ENCODE measurements at regions not wholly inside any gene's neighbourhood (a gene's known extent, or its start where the extent isn't known, plus 50 kb on each side); places are given as distances from the start of the nearest gene placed in this dataset.
A peak's percentile ranks its signal among the peaks of the same experiment; 100 is the strongest.

DNA sequence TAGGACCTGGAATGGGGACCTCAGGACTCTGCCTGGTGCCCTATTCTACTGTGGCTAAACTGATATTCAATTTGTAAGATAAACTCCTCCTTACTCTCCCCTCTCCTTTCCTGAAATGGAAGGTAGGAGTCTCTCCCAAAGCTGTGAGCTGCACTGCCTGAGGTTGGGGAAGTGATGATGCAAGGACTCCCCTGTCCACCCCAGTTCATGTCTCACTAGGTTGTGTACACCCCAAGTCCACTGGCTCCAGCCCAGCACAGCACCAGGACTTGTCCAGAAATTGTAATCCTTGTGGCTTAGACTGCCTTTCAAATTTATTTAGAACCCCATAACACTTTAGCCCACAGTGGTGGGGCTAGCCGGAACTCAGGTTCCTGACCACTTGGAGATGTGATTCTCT is 247.2 kb upstream of the CTBP2 start:
- POLR2A ChIA-PET = no interaction called here
- DNase-seq (ENCODE audit: low read depth, low spot score) = no peak
- intact Hi-C loops (cut with micrococcal nuclease) = no loop called here

DNA sequence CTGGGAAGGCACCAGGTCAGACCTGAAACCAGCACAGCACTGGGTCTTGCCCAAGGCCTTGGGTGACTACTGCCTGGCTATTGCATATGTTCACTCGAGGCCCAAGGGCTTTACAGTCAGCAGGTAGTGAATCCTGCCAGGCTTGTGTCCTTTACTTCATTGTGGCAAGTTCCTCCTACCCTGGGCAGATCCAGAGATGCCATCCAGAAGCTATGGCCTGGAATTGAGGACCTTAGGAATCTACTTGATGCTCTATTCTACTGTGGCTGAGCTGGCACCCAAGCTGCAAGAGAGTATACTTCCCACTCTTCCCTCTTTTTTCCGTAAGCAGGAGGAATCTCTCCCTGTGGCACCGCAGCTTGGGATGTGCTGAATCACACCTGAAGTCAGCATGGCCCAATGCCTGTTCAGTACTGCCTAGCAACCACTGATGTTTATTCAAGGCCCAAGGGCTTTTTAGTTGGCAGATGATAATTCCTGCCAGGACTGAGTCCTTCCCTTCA is 246.7 kb upstream of the CTBP2 start:
- Histone ChIP-seq H3K79me2 (ENCODE audit: insufficient read depth, low read length) (no peaks in the 10 kb centered on the region), H2AFZ (ENCODE audit: low read depth, low read length, poor library complexity, severe bottlenecking) (no peak overlapping the region), H3K9me2 (ENCODE audit: insufficient read depth) (no peaks in the 10 kb centered on the region), H3K4me1 (ENCODE audit: control insufficient read depth in 1 of 2, insufficient read depth in 2 of 2, low read length in 2 of 2) (peaks cover 0 to 8% of the 10 kb centered on the region in 2 experiments; a peak in 1 of 4 replicates), H3K9ac (ENCODE audit: low read length) (no peak overlapping the region), H3K27ac (ENCODE audit: low read depth, low read length) (no peak overlapping the region), H4K20me1 (ENCODE audit: insufficient read depth) (no peaks in the 10 kb centered on the region), H3K27me3 (ENCODE audit: insufficient read depth, low read length) (no peaks in the 10 kb centered on the region), H3K4me2 (ENCODE audit: low read length) (no peak overlapping the region), H3K4me3 (replicated peaks in 1 of 2; ENCODE audit: low read depth in 1 of 2, low read length in 2 of 2) (no peak overlapping the region), H3K36me3 (ENCODE audit: control insufficient read depth in 1 of 2, insufficient read depth in 2 of 2, low read length in 2 of 2) (no peaks in the 10 kb centered on the region), H3K9me3 (ENCODE audit: control insufficient read depth in 1 of 2, insufficient read depth in 1 of 2, low read depth in 1 of 2, low read length in 2 of 2) (no peaks in the 10 kb centered on the region; a peak in 1 of 4 replicates)
- no peak for TF ChIP-seq CEBPB (IDR thresholded peaks at IDR 0.05; ENCODE audit: low read depth)
- TF ChIP-seq FOSL1 (IDR thresholded peaks at IDR 0.05; ENCODE audit: low read depth) = no peak
- TF ChIP-seq SRF (IDR thresholded peaks at IDR 0.05; ENCODE audit: low read depth) = no peak
- TF ChIP-seq ZFX (IDR thresholded peaks at IDR 0.05) = no peak
- no peak for TF ChIP-seq ZNF274 (IDR thresholded peaks at IDR 0.05; ENCODE audit: low read depth, low read length)
- TF ChIP-seq EZH2 (IDR thresholded peaks at IDR 0.05) = no peak
- TF ChIP-seq, protein P1, sequence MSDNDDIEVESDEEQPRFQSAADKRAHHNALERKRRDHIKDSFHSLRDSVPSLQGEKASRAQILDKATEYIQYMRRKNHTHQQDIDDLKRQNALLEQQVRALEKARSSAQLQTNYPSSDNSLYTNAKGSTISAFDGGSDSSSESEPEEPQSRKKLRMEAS (IDR thresholded peaks at IDR 0.05) = no peak
- TF ChIP-seq TCF7L2 (IDR thresholded peaks at IDR 0.05; ENCODE audit: borderline replicate concordance, extremely low read depth, insufficient read depth, insufficient read length) = no peak
- TF ChIP-seq, protein P2, sequence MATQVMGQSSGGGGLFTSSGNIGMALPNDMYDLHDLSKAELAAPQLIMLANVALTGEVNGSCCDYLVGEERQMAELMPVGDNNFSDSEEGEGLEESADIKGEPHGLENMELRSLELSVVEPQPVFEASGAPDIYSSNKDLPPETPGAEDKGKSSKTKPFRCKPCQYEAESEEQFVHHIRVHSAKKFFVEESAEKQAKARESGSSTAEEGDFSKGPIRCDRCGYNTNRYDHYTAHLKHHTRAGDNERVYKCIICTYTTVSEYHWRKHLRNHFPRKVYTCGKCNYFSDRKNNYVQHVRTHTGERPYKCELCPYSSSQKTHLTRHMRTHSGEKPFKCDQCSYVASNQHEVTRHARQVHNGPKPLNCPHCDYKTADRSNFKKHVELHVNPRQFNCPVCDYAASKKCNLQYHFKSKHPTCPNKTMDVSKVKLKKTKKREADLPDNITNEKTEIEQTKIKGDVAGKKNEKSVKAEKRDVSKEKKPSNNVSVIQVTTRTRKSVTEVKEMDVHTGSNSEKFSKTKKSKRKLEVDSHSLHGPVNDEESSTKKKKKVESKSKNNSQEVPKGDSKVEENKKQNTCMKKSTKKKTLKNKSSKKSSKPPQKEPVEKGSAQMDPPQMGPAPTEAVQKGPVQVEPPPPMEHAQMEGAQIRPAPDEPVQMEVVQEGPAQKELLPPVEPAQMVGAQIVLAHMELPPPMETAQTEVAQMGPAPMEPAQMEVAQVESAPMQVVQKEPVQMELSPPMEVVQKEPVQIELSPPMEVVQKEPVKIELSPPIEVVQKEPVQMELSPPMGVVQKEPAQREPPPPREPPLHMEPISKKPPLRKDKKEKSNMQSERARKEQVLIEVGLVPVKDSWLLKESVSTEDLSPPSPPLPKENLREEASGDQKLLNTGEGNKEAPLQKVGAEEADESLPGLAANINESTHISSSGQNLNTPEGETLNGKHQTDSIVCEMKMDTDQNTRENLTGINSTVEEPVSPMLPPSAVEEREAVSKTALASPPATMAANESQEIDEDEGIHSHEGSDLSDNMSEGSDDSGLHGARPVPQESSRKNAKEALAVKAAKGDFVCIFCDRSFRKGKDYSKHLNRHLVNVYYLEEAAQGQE (IDR thresholded peaks at IDR 0.05; ENCODE audit: low read depth) = no peak
- TF ChIP-seq, protein P3, sequence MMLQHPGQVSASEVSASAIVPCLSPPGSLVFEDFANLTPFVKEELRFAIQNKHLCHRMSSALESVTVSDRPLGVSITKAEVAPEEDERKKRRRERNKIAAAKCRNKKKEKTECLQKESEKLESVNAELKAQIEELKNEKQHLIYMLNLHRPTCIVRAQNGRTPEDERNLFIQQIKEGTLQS (IDR thresholded peaks at IDR 0.05) = no peak
- TF ChIP-seq SP1 (IDR thresholded peaks at IDR 0.05; ENCODE audit: low read depth) = no peak; the same call in 1 of the 2 replicates
- no peak for TF ChIP-seq CBX3 (IDR thresholded peaks at IDR 0.05; ENCODE audit: low read depth)
- TF ChIP-seq POLR2AphosphoS5 (IDR thresholded peaks at IDR 0.05; ENCODE audit: low read depth, low read length) = no peak
- no peak for TF ChIP-seq POLR2A (IDR thresholded peaks at IDR 0.05; ENCODE audit: borderline replicate concordance, extremely low read depth, insufficient read depth, insufficient read length)
- no peak for TF ChIP-seq RAD21 (IDR thresholded peaks at IDR 0.05; ENCODE audit: low read depth)
- TF ChIP-seq EZH2phosphoT487 (IDR thresholded peaks at IDR 0.05; ENCODE audit: borderline replicate concordance) = no peak
- TF ChIP-seq SIN3A (IDR thresholded peaks at IDR 0.05; ENCODE audit: low read depth) = no peak
- no TSS peak for BruUV-seq (replicated peaks)
- ChIA-PET CTCF (no interaction called here), POLR2A (no interaction called here), RAD21 (ENCODE audit: low non-redundant PET in 1 of 2, low total read pairs in 2 of 2, uncharacterized antibody in 2 of 2, unreplicated experiment in 2 of 2) (no interaction called here)
- DNase-seq (ENCODE audit: low read depth, low spot score) (peak; percentile 18), ATAC-seq (0 out of 2 replicates have a peak, but pooled peaks have one; percentile 46)
- intact Hi-C loops (cut with micrococcal nuclease) = no loop called here

More for the DNA sequence above, 247.2 kb upstream of the CTBP2 start:
- H3K4me3 ChIP-seq (replicated peaks in 1 of 2; ENCODE audit: low read depth in 1 of 2, low read length in 2 of 2) = no peak overlapping the region
- CTCF ChIA-PET = no interaction called here
- H3K9ac ChIP-seq (ENCODE audit: low read length) = no peak overlapping the region
- RAD21 ChIA-PET (ENCODE audit: low non-redundant PET in 1 of 2, low total read pairs in 2 of 2, uncharacterized antibody in 2 of 2, unreplicated experiment in 2 of 2) = no interaction called here
- no peaks in the 10 kb centered on the region for H4K20me1 ChIP-seq (ENCODE audit: insufficient read depth)
- no peaks in the 10 kb centered on the region for H3K79me2 ChIP-seq (ENCODE audit: insufficient read depth, low read length)
- H3K36me3 ChIP-seq (ENCODE audit: control insufficient read depth in 1 of 2, insufficient read depth in 2 of 2, low read length in 2 of 2) = no peaks in the 10 kb centered on the region
- H3K9me2 ChIP-seq (ENCODE audit: insufficient read depth) = no peaks in the 10 kb centered on the region
- no peak for ATAC-seq
- no peak overlapping the region for H2AFZ ChIP-seq (ENCODE audit: low read depth, low read length, poor library complexity, severe bottlenecking)
- H3K9me3 ChIP-seq (ENCODE audit: control insufficient read depth in 1 of 2, insufficient read depth in 1 of 2, low read depth in 1 of 2, low read length in 2 of 2) = no peaks in the 10 kb centered on the region; a peak in 1 of 4 replicates
- peaks cover 0 to 8% of the 10 kb centered on the region in 2 experiments; a peak in 1 of 4 replicates for H3K4me1 ChIP-seq (ENCODE audit: control insufficient read depth in 1 of 2, insufficient read depth in 2 of 2, low read length in 2 of 2)
- H3K4me2 ChIP-seq (ENCODE audit: low read length) = no peak overlapping the region
- TF ChIP-seq SP1 (IDR thresholded peaks at IDR 0.05; ENCODE audit: low read depth) = no peak
- TF ChIP-seq SRF (IDR thresholded peaks at IDR 0.05; ENCODE audit: low read depth) = no peak
- TF ChIP-seq CEBPB (IDR thresholded peaks at IDR 0.05; ENCODE audit: low read depth) = no peak
- H3K27me3 ChIP-seq (ENCODE audit: insufficient read depth, low read length) = no peaks in the 10 kb centered on the region
- no peak overlapping the region for H3K27ac ChIP-seq (ENCODE audit: low read depth, low read length)
- BruUV-seq (replicated peaks) = no TSS peak

Measured in HCT116 (cell line).